ENCODE measurements at regions not wholly inside any gene's neighbourhood (a gene's known extent, or its start where the extent isn't known, plus 50 kb on each side); places are given as distances from the start of the nearest gene placed in this dataset.
"Not testable (repeated sequence)": the region's sequence is repeated elsewhere in the genome, so short reads cannot be mapped to it uniquely, and the experiment has no call there.

- DNase-seq (ENCODE audit: low spot score, unreplicated experiment) = no peak
- H3K27ac Mint-ChIP-seq = no peak overlapping the region
- H3K27me3 Mint-ChIP-seq = no peaks in the 10 kb centered on the region
- no peak overlapping the region for H3K4me3 Mint-ChIP-seq (ENCODE audit: low read depth)
- no peaks in the 10 kb centered on the region for H3K4me1 Mint-ChIP-seq (ENCODE audit: low read depth)
- TF ChIP-seq CTCF (IDR thresholded peaks at IDR 0.05; ENCODE audit: unreplicated experiment) = no peak
- H3K9me3 Mint-ChIP-seq (ENCODE audit: low read depth) = no peaks in the 10 kb centered on the region
- no peaks in the 10 kb centered on the region for H3K36me3 Mint-ChIP-seq (ENCODE audit: insufficient read depth)
Observed at GRCh38 chr5:165035520-165035919, 1530.1 kb downstream of the MAT2B start.

GRCh38 chr5:165039748-165040147 is 1534.3 kb downstream of the MAT2B start:
- Mint-ChIP-seq H3K36me3 (ENCODE audit: insufficient read depth) (peaks cover 4% of the 10 kb centered on the region), H3K27ac (no peak overlapping the region), H3K4me1 (ENCODE audit: low read depth) (no peaks in the 10 kb centered on the region), H3K27me3 (no peaks in the 10 kb centered on the region), H3K9me3 (ENCODE audit: low read depth) (peaks cover 9% of the 10 kb centered on the region), H3K4me3 (ENCODE audit: low read depth) (no peak overlapping the region)
- no peak for DNase-seq (ENCODE audit: low spot score, unreplicated experiment)
- no peak for TF ChIP-seq CTCF (IDR thresholded peaks at IDR 0.05; ENCODE audit: unreplicated experiment)

- not testable (repeated sequence) for H3K27ac Mint-ChIP-seq; H3K36me3 Mint-ChIP-seq (ENCODE audit: insufficient read depth); H3K4me1 Mint-ChIP-seq (ENCODE audit: low read depth); DNase-seq (ENCODE audit: low spot score, unreplicated experiment); H3K4me3 Mint-ChIP-seq (ENCODE audit: low read depth); H3K27me3 Mint-ChIP-seq
- H3K9me3 Mint-ChIP-seq (ENCODE audit: low read depth) = peaks cover 13% of the 10 kb centered on the region
Observed at GRCh38 chr5:165045941-165046340, 1540.5 kb downstream of the MAT2B start.

- Mint-ChIP-seq H3K27ac (no peak overlapping the region), H3K4me3 (ENCODE audit: low read depth) (no peak overlapping the region), H3K27me3 (no peaks in the 10 kb centered on the region), H3K36me3 (ENCODE audit: insufficient read depth) (no peaks in the 10 kb centered on the region), H3K9me3 (ENCODE audit: low read depth) (peaks cover 5% of the 10 kb centered on the region), H3K4me1 (ENCODE audit: low read depth) (no peaks in the 10 kb centered on the region)
- no peak for DNase-seq (ENCODE audit: low spot score, unreplicated experiment)
- no peak for TF ChIP-seq CTCF (IDR thresholded peaks at IDR 0.05; ENCODE audit: unreplicated experiment)
Observed at GRCh38 chr5:165055476-165055875, 1550.1 kb downstream of the MAT2B start.

- no peaks in the 10 kb centered on the region for H3K4me1 Mint-ChIP-seq (ENCODE audit: low read depth)
- TF ChIP-seq CTCF (IDR thresholded peaks at IDR 0.05; ENCODE audit: unreplicated experiment) = no peak
- H3K9me3 Mint-ChIP-seq (ENCODE audit: low read depth) = peaks cover 5% of the 10 kb centered on the region
- H3K36me3 Mint-ChIP-seq (ENCODE audit: insufficient read depth) = no peaks in the 10 kb centered on the region
- H3K27me3 Mint-ChIP-seq = no peaks in the 10 kb centered on the region
- H3K27ac Mint-ChIP-seq = no peak overlapping the region
- no peak for DNase-seq (ENCODE audit: low spot score, unreplicated experiment)
- no peak overlapping the region for H3K4me3 Mint-ChIP-seq (ENCODE audit: low read depth)
Observed at GRCh38 chr5:165057145-165057544, 1551.7 kb downstream of the MAT2B start.

GRCh38 chr5:165066751-165067385 is 1561.4 kb downstream of the MAT2B start:
- H3K27ac Mint-ChIP-seq = no peak overlapping the region
- H3K27me3 Mint-ChIP-seq = no peaks in the 10 kb centered on the region
- peaks cover 18% of the 10 kb centered on the region for H3K9me3 Mint-ChIP-seq (ENCODE audit: low read depth)
- H3K4me1 Mint-ChIP-seq (ENCODE audit: low read depth) = no peaks in the 10 kb centered on the region
- DNase-seq (ENCODE audit: low spot score, unreplicated experiment) = no peak
- no peak overlapping the region for H3K4me3 Mint-ChIP-seq (ENCODE audit: low read depth)
- TF ChIP-seq CTCF (IDR thresholded peaks at IDR 0.05; ENCODE audit: unreplicated experiment) = no peak
- H3K36me3 Mint-ChIP-seq (ENCODE audit: insufficient read depth) = peaks cover 3% of the 10 kb centered on the region
